ENCODE measurements at regions not wholly inside any gene's neighbourhood (a gene's known extent, or its start where the extent isn't known, plus 50 kb on each side); places are given as distances from the start of the nearest gene placed in this dataset.

GRCh38 chr3:109242187-109242523 lies 74.2 kb downstream of the DPPA2 start:
- TF ChIP-seq CTCF (IDR thresholded peaks at IDR 0.05; ENCODE audit: poor library complexity) (no peak), EZH2 (IDR thresholded peaks at IDR 0.05; ENCODE audit: borderline replicate concordance) (no peak)

Measured in hepatocyte (in vitro differentiated cells).